ENCODE measurements at regions not wholly inside any gene's neighbourhood (a gene's known extent, or its start where the extent isn't known, plus 50 kb on each side); places are given as distances from the start of the nearest gene placed in this dataset.

GRCh38 chr9:95605816-95606488 lies 89.2 kb upstream of the PTCH1 start:
- no peaks in the 10 kb centered on the region for H3K27me3 Mint-ChIP-seq
- H3K27ac Mint-ChIP-seq, result no peak overlapping the region
- no peak overlapping the region for H3K4me3 Mint-ChIP-seq
- no peaks in the 10 kb centered on the region for H3K4me1 Mint-ChIP-seq (ENCODE audit: low read depth)
- H3K4me3 ChIP-seq (ENCODE audit: low read length), result no peak overlapping the region
- H3K9me3 Mint-ChIP-seq, result no peaks in the 10 kb centered on the region
- DNase-seq (no peak), ATAC-seq (ENCODE audit: poor library complexity) (no peak)
- H3K9me3 ChIP-seq (ENCODE audit: control insufficient read depth in 1 of 2, insufficient read depth in 1 of 2, low read length in 2 of 2), result peaks cover 0 to 2% of the 10 kb centered on the region in 2 experiments
- no peaks in the 10 kb centered on the region for H3K36me3 ChIP-seq (ENCODE audit: insufficient read depth, low read length)
- H3K27me3 ChIP-seq (ENCODE audit: control insufficient read depth in 1 of 2, insufficient read depth in 2 of 2, low read length in 2 of 2), result no peaks in the 10 kb centered on the region
- no peak overlapping the region for H3K27ac ChIP-seq (ENCODE audit: low read depth in 1 of 2, low read length in 2 of 2)
- intact Hi-C loops (cut with DNase I, micrococcal nuclease), result no loop called here
- H3K36me3 Mint-ChIP-seq (ENCODE audit: low read depth), result no peaks in the 10 kb centered on the region
- CTCF ChIA-PET, result interaction anchor here (0.5 kb wide), 1 partner anchor 125 kb away, joined by 3 read pairs; no protein-coding TSS in a partner anchor
- no peak for TF ChIP-seq CTCF (IDR thresholded peaks at IDR 0.05)
- POLR2A ChIA-PET, result no interaction called here
- no peaks in the 10 kb centered on the region for H3K4me1 ChIP-seq (ENCODE audit: insufficient read depth, low read length)

GRCh38 chr9:95605101-95605500 lies 88.3 kb upstream of the PTCH1 start:
- Histone ChIP-seq H3K4me3 (ENCODE audit: low read length) (no peak overlapping the region), H3K4me1 (ENCODE audit: insufficient read depth, low read length) (no peaks in the 10 kb centered on the region), H3K27me3 (ENCODE audit: control insufficient read depth in 1 of 2, insufficient read depth in 2 of 2, low read length in 2 of 2) (no peaks in the 10 kb centered on the region), H3K27ac (ENCODE audit: low read depth in 1 of 2, low read length in 2 of 2) (no peak overlapping the region), H3K36me3 (ENCODE audit: insufficient read depth, low read length) (no peaks in the 10 kb centered on the region), H3K9me3 (ENCODE audit: control insufficient read depth in 1 of 2, insufficient read depth in 1 of 2, low read length in 2 of 2) (peaks cover 0 to 9% of the 10 kb centered on the region in 2 experiments)
- CTCF ChIA-PET, result interaction anchor here (0.5 kb wide), 1 partner anchor 126 kb away, joined by 3 read pairs; no protein-coding TSS in a partner anchor
- no peak overlapping the region for H3K4me3 Mint-ChIP-seq
- DNase-seq (no peak), ATAC-seq (ENCODE audit: poor library complexity) (no peak)
- no peaks in the 10 kb centered on the region for H3K4me1 Mint-ChIP-seq (ENCODE audit: low read depth)
- no peaks in the 10 kb centered on the region for H3K9me3 Mint-ChIP-seq
- H3K36me3 Mint-ChIP-seq (ENCODE audit: low read depth), result no peaks in the 10 kb centered on the region
- intact Hi-C loops (cut with DNase I, micrococcal nuclease), result no loop called here
- POLR2A ChIA-PET, result no interaction called here
- no peak for TF ChIP-seq CTCF (IDR thresholded peaks at IDR 0.05)
- H3K27ac Mint-ChIP-seq, result no peak overlapping the region
- no peaks in the 10 kb centered on the region for H3K27me3 Mint-ChIP-seq

GRCh38 chr9:95598236-95598635 lies 81.5 kb upstream of the PTCH1 start:
- H3K9me3 ChIP-seq (ENCODE audit: control insufficient read depth in 1 of 2, insufficient read depth in 1 of 2, low read length in 2 of 2), result peaks cover 0 to 9% of the 10 kb centered on the region in 2 experiments
- Mint-ChIP-seq H3K9me3 (no peaks in the 10 kb centered on the region), H3K27ac (no peak overlapping the region), H3K27me3 (no peaks in the 10 kb centered on the region), H3K36me3 (ENCODE audit: low read depth) (no peaks in the 10 kb centered on the region), H3K4me1 (ENCODE audit: low read depth) (no peaks in the 10 kb centered on the region), H3K4me3 (no peak overlapping the region)
- CTCF ChIA-PET, result no interaction called here
- DNase-seq (no peak), ATAC-seq (ENCODE audit: poor library complexity) (no peak)
- POLR2A ChIA-PET, result no interaction called here
- intact Hi-C loops (cut with DNase I, micrococcal nuclease), result no loop called here
- no peak for TF ChIP-seq CTCF (IDR thresholded peaks at IDR 0.05)
- no peaks in the 10 kb centered on the region for H3K4me1 ChIP-seq (ENCODE audit: insufficient read depth, low read length)
- no peaks in the 10 kb centered on the region for H3K36me3 ChIP-seq (ENCODE audit: insufficient read depth, low read length)
- H3K27ac ChIP-seq (ENCODE audit: low read depth in 1 of 2, low read length in 2 of 2), result no peak overlapping the region
- H3K4me3 ChIP-seq (ENCODE audit: low read length), result no peak overlapping the region
- no peaks in the 10 kb centered on the region for H3K27me3 ChIP-seq (ENCODE audit: control insufficient read depth in 1 of 2, insufficient read depth in 2 of 2, low read length in 2 of 2)
